ENCODE measurements at regions not wholly inside any gene's neighbourhood (a gene's known extent, or its start where the extent isn't known, plus 50 kb on each side); places are given as distances from the start of the nearest gene placed in this dataset.

DNA sequence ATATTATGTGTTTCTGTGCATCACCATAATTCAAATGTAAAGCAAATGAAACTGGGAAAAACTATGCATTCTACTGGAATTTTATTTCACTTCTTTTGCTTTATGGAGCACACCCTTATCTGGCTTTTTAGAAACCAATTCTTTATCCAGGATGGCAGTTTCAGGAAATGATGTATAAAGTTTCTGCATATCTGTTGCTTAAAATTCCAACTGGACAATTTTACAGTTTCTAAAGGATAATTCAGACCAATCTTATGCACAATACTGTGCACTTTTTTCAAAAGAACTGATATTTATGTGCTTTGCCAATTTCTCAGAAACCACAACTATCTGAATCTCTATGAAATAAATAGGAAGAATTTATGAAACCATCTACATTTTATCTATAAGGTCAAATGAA, 246.5 kb upstream of the MIR17HG start:
- Histone ChIP-seq H3K4me2 (no peak overlapping the region), H3K27ac (no peak overlapping the region), H3F3A (ENCODE audit: insufficient read depth, low read depth) (no peaks in the 10 kb centered on the region), H2AFZ (no peak overlapping the region), H3K4me3 (no peak overlapping the region), H3K27me3 (ENCODE audit: insufficient read depth, low read depth) (no peaks in the 10 kb centered on the region), H3K36me3 (ENCODE audit: low read depth) (no peaks in the 10 kb centered on the region), H3K9me2 (ENCODE audit: insufficient read depth) (no peaks in the 10 kb centered on the region), H3K9me3 (ENCODE audit: insufficient read depth, low read depth) (no peaks in the 10 kb centered on the region), H3K4me1 (replicated peaks; ENCODE audit: insufficient read depth) (no peaks in the 10 kb centered on the region), H3K79me2 (ENCODE audit: low read depth) (no peaks in the 10 kb centered on the region), H4K20me1 (ENCODE audit: insufficient read depth) (no peaks in the 10 kb centered on the region; the same call in 1 of the 2 replicates)
- CTCF ChIA-PET, result no interaction called here
- POLR2A ChIA-PET (ENCODE audit: unreplicated experiment), result no interaction called here
- intact Hi-C loops (cut with micrococcal nuclease; ENCODE audit: unreplicated experiment), result no loop called here
- no peak for TF ChIP-seq EZH2 (IDR thresholded peaks at IDR 0.05; ENCODE audit: low read depth)
- TF ChIP-seq, protein P1, sequence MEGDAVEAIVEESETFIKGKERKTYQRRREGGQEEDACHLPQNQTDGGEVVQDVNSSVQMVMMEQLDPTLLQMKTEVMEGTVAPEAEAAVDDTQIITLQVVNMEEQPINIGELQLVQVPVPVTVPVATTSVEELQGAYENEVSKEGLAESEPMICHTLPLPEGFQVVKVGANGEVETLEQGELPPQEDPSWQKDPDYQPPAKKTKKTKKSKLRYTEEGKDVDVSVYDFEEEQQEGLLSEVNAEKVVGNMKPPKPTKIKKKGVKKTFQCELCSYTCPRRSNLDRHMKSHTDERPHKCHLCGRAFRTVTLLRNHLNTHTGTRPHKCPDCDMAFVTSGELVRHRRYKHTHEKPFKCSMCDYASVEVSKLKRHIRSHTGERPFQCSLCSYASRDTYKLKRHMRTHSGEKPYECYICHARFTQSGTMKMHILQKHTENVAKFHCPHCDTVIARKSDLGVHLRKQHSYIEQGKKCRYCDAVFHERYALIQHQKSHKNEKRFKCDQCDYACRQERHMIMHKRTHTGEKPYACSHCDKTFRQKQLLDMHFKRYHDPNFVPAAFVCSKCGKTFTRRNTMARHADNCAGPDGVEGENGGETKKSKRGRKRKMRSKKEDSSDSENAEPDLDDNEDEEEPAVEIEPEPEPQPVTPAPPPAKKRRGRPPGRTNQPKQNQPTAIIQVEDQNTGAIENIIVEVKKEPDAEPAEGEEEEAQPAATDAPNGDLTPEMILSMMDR (conservative IDR thresholded peaks at IDR 0.05), result no peak
- no peak for DNase-seq
- BruUV-seq (replicated peaks), result no TSS peak

DNA sequence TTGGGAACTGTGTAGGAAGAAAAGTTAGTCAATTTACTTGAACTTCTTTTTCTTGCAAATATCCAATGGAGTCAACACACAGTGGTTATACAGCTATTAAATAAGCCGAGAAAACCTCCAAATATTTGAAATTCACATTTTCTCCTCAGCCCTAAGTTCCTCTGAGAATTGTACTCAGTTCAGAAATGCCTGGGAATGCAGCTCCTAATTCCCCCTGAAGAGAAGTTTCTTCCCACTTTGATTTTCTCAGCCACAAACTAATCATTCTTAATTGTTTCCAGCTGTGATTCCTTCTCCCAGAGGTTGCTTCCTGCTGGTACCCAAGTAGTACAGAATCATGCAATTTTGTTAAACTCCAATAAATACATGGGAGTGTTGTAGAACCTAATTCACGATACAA, 246.1 kb upstream of the MIR17HG start:
- no TSS peak for BruUV-seq (replicated peaks)
- H3K36me3 ChIP-seq (ENCODE audit: low read depth), result no peaks in the 10 kb centered on the region
- H3K4me2 ChIP-seq, result no peak overlapping the region
- intact Hi-C loops (cut with micrococcal nuclease; ENCODE audit: unreplicated experiment), result no loop called here
- no peaks in the 10 kb centered on the region for H3K27me3 ChIP-seq (ENCODE audit: insufficient read depth, low read depth)
- H3F3A ChIP-seq (ENCODE audit: insufficient read depth, low read depth), result no peaks in the 10 kb centered on the region
- TF ChIP-seq, protein P1 (conservative IDR thresholded peaks at IDR 0.05), result no peak
- TF ChIP-seq EZH2 (IDR thresholded peaks at IDR 0.05; ENCODE audit: low read depth), result no peak
- no peak for DNase-seq
- no peaks in the 10 kb centered on the region for H3K9me3 ChIP-seq (ENCODE audit: insufficient read depth, low read depth)
- no peak overlapping the region for H2AFZ ChIP-seq
- no peaks in the 10 kb centered on the region; the same call in 1 of the 2 replicates for H4K20me1 ChIP-seq (ENCODE audit: insufficient read depth)
- ChIA-PET POLR2A (ENCODE audit: unreplicated experiment) (no interaction called here), CTCF (no interaction called here)
- H3K4me3 ChIP-seq, result no peak overlapping the region
- H3K79me2 ChIP-seq (ENCODE audit: low read depth), result no peaks in the 10 kb centered on the region
- H3K4me1 ChIP-seq (replicated peaks; ENCODE audit: insufficient read depth), result no peaks in the 10 kb centered on the region
- H3K27ac ChIP-seq, result no peak overlapping the region
- H3K9me2 ChIP-seq (ENCODE audit: insufficient read depth), result no peaks in the 10 kb centered on the region

DNA sequence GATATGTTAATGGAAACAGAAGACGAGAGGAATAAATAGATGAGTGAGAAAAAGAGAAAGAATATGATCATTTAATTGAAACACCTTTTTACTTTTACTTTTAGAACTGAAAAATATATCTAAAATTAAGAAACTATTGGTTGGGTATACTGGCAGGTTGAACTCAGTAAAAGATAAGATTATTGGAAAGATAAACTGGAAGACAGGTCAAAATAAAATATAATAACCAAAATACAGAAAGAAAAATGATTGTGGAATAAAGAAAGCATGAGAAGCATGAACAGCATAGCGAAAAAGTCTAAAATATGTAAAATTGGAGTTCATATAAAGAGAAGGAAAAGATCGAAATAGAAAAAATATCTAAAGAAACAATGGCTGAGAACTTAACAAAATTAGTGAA, 242.2 kb upstream of the MIR17HG start:
- no peak for TF ChIP-seq EZH2 (IDR thresholded peaks at IDR 0.05; ENCODE audit: low read depth)
- TF ChIP-seq, protein P1 (conservative IDR thresholded peaks at IDR 0.05), result no peak
- H3K4me3 ChIP-seq, result no peak overlapping the region
- H3K4me2 ChIP-seq, result no peak overlapping the region
- CTCF ChIA-PET, result no interaction called here
- H3K36me3 ChIP-seq (ENCODE audit: low read depth), result no peaks in the 10 kb centered on the region
- no peak overlapping the region for H3K27ac ChIP-seq
- no peaks in the 10 kb centered on the region for H3K79me2 ChIP-seq (ENCODE audit: low read depth)
- no TSS peak for BruUV-seq (replicated peaks)
- no peak overlapping the region for H2AFZ ChIP-seq
- no peaks in the 10 kb centered on the region for H3K27me3 ChIP-seq (ENCODE audit: insufficient read depth, low read depth)
- intact Hi-C loops (cut with micrococcal nuclease; ENCODE audit: unreplicated experiment), result no loop called here
- H4K20me1 ChIP-seq (ENCODE audit: insufficient read depth), result no peaks in the 10 kb centered on the region; the same call in 1 of the 2 replicates
- POLR2A ChIA-PET (ENCODE audit: unreplicated experiment), result no interaction called here
- no peaks in the 10 kb centered on the region for H3K9me2 ChIP-seq (ENCODE audit: insufficient read depth)
- no peak for DNase-seq
- no peaks in the 10 kb centered on the region for H3K9me3 ChIP-seq (ENCODE audit: insufficient read depth, low read depth)
- H3K4me1 ChIP-seq (replicated peaks; ENCODE audit: insufficient read depth), result no peaks in the 10 kb centered on the region
- no peaks in the 10 kb centered on the region for H3F3A ChIP-seq (ENCODE audit: insufficient read depth, low read depth)
